ENCODE measurements at regions not wholly inside any gene's neighbourhood (a gene's known extent, or its start where the extent isn't known, plus 50 kb on each side); places are given as distances from the start of the nearest gene placed in this dataset.

DNA sequence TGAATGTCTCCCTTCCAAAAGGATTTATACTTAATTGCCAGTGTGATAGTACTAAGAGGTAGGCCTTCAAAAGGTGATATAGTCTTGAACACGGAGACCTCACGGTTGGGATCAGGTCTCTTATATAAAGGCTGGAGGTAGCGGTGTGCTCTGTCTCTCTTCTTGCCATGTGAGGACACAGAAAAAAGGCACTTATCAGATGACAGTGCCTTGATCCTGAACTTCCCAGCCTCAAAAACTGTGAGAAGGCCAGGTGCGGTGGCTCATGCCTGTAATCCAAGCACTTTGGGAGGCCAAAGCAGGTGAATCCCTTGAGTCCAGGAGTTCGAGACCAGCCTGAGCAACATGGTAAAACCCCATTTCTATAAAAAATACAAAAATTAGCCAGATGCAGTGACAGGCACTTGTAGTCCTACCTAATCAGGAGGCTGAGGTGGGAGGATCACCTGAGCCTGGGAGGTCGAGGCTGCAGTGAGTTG is 108.9 kb upstream of the TOP3B start:
- DNase-seq: no peak

DNA sequence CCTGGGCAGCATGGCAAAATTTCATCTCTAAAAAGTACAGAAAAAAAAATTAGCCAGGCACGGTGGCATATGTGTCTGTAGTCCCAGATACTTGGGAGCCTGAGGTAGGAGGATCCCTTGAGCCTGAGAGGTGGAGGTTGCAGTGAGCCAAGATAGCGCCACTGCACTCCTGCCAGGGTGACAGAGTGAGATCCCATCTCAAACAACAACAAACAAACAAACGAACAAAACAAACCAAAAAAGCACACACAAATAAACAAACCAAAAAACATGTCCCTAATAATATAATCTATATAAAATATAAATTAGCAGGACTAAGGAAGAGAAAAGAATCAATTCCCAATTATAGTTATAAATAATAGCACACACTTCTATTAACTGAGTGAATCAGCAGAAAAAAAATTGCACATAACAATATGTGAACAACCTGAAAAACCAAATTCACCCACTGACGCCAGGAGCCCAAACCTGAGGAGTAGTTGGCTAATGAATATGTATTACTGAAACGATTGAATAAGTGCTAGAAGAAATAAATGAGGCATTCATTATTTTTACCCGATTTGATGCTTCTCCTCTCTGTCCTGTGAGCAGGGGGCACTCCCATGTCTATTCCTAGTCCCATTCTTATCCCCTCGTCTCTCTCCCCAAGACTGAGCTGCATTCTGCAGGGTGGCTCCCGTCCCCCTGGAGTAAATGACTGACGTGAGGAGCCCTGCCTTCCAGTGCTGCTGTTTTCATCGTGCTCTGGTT is 108.2 kb upstream of the TOP3B start:
- DNase-seq: no peak

DNA sequence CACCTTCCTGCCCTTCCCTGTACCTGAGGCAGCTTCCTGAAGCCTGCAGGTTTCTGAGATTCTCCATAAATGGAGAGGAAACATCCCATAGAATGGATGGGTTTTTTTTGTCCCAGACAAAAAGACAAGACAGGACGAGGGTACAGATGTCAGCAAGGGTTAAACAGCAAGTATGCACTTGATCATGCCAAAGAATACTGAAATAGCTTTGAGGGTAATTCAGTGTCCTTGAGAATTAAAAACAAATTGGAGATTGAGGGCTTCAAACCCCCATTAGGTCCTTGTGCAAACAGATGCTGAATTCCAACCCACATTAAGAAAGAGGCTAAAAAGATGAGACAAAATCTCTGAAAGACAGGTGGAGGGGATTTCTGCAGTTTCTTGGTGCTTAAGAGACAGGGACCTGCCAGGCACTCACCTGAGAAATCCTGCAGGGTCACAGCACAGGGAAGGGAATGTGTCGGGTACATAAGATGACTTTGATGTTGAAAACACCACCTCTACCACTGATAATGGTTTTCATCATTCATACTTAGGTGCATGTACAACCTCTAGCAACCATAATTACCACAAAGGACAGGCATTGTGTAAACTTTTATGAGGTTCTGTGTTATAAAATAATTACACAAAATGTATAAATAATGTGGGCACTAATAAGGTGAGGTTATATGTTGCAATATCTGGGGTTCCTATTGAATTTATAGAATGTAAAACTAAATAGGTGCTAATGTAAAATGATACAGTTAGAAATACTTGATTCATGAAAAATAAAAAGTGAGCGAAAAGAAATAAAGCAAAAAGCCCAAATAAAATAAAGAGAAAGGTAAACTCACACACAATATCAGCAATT is 107.1 kb upstream of the TOP3B start:
- no peak for DNase-seq

DNA sequence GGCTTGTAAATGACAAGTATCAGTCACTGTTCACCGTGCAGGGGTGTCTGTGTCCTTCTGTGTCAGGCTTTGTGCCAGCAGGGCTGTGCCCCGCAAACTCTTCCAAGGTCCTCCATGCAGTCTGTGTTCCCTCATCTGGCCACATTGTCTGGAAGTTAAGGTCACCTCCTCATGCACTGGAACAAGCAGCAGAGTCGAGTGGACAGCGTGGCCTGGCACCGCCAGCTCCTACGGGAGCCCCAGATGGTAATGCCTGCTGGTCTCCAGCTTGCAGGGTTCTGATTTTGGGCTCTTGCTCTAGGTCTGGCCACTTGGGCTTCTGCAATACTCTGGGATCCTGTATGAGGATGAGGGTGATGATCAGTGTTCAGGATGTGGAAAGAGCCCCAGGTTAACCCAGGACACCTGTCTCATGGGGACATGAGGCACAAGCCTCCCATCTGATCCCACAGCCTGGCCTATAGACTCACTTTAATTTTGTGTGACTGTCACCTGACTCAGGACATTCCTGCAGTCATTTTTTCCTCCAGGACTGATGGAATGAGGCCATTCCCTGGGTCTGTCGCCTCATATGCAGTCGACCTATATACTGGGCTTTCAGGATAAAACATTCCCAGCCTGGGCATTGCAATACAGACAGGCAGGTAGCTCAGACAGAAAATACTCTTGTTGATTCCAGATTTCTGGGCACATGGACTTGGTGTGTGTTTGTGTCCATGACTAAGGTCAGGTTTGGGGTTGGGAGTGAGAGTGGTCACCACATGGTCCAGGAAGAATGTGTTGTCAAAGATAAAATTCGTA is 106.3 kb upstream of the TOP3B start:
- DNase-seq: no peak

DNA sequence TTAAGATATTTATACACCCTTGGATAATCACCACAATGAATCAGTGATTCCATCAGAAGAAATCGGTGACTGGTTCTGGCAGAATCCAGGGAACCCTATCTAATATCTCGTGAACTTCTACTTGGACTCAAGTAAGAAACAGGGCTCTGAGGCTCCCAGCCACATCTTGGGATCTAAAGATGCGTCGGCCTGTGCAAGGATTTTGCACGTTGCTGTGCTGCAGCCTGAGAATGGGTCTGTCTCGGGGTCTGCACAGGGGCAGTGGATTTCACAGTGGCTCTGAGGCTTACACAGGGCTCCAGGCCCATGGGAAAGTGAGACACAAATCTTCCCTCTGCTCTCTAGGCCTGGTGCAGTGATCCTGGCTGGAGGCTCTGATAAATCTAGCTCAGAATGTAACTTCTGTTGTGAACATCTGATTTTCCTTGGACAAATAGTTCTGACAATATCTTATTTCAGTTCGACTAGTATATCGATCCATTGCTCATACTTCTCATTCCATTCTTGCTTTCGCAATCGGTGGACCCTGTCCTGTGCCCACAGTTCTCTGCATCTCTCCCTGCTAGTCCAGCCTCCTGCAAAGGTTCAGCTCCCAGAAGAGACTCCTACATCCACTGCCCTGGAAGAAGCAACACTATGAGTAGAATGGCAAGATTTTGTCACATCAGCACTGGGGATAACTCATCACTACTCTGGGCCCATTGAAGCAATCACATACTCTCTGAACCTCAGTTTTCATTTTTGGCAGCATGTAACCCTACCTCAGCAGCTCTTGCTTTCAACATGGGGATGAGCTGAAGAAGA is 105.5 kb upstream of the TOP3B start:
- no peak for DNase-seq

DNA sequence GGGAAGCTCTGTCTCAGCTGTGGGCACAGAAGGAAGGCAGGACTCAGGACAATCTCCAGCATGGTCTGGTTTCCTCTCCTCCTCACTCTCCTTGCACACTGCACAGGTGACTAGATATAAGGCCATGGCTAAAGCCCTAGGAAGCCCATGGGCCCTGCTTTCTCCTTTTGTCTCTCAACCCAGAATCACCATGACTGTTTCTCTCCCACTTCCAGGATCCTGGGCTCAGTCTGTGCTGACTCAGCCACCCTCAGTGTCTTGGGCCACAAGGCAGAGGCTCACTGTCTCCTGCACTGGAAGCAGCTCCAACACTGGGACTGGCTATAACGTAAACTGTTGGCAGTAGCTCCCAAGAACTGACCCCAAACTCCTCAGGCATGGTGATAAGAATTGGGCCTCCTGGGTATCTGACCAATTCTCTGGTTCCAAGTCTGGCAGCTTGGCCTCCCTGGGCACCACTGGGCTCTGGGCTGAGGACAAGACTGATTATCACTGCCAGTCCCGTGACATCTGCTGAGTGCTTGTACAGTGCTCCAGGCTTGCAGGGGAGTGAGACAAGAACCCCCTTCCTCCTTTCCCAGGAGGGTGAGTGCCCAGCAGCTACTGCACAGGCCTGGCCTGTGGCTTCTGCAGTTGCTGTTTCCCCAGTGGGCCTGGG is 104.0 kb upstream of the TOP3B start:
- no peak for DNase-seq

DNA sequence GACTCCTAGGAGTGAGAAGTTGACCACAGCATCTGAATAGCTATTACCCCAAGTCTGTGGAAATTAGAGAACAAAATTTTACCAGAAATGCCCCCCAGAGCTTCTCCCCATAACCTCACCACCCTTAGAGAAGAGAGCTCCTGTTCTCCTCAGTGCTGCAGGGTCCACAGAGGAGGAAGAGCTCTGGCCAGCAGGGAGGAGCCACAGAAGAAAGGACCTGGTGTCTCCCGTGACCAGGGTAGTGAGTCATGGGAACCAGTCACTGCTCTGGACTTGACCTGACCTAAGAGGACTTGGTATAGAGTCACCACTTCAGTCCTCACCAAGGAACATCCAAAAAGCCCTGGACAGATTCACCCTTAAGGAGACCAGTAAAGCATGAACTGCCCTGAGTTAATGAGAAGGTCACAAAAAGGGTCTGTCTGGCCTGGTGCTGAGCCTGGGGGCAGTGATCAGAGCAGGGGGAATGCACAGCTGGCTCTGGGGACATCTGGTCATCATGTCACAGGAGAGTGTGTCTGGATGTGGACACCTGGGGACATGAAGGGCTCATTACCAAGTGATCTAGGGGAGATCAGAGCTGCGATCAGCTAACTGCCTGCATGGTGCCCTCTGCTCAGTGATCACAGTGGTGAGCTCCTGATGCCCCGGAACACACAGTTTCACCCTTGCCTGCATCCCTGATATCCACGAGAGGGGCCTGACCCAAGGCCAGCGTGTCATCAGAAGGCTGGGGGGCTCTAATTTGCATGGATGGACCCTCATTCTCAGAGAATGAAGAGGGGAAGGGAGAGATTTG is 103.3 kb upstream of the TOP3B start:
- no peak for DNase-seq

DNA sequence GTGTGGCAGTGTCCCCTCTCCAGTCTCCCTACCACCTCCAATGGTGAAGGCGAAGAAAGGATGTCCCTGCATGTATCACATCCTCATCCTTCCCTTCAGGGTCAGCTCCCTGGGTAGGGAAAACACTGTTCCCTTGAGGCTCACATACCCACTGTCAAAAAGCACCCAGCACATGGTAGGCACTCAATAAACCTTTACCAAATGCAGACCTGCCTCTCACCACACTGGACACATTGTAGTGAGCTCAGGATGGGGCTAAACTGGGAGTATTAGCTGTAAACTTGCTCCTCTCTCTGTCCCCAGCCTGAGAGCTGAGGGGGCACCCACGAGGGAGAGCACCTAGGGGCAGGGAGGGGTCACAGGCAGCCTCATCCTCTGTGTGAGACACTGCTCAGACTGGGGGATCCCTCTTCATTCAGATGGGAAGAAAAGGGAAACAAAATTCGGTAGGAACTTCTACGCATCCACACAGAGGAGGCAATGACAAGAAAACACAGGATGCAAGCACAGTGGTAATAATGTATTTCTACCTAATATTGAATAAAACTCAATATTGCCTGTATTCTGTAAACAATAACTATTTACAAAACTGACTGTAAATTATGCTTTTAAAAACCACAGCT is 101.6 kb upstream of the TOP3B start:
- no peak for DNase-seq

DNA sequence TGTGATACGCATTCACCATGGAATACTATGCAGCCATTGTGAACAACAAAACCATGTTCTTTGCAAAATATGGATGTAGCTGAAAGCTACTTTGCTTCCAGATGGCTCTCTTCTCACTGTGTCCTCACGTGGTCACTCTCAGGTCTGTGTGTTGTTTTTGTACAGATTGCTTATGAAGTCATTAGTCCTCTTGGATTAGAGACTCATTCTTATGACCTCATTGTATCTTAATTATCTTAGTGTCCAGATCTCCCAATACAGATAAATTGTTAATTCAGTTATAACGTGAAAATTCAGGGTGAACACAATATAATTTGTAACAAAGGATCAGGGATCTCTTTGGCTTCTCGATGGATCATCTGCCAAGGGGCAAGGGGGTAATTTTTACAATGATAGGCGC is 100.4 kb upstream of the TOP3B start:
- DNase-seq: no peak

DNA sequence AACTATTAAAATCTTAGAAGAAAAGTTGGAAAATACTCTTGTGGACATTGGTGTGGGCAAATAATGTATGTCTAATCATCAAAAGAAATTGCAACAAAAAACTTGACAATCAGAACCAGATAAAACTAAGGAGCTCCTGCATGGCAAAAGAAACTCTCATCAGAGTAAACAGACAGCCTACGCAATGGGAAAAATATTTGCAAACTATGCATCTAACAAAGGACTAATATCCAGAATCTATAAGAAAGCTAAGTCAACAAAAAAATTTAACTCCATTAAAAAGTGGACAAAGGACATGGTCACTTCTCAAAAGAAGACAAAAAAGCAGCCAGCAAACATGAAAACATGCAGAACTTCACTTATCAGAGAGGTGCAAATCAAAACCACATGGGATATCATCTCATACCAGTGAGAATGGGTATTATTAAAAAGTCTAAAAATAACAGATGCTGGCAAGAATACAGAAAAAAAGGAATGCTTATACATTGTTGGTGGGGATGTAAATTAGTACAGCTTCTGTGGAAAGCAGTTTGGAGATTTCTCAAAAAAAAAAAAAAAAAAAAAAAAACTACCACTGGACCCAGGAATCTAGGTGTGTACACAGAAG is 99.7 kb upstream of the TOP3B start:
- no peak for DNase-seq

DNA sequence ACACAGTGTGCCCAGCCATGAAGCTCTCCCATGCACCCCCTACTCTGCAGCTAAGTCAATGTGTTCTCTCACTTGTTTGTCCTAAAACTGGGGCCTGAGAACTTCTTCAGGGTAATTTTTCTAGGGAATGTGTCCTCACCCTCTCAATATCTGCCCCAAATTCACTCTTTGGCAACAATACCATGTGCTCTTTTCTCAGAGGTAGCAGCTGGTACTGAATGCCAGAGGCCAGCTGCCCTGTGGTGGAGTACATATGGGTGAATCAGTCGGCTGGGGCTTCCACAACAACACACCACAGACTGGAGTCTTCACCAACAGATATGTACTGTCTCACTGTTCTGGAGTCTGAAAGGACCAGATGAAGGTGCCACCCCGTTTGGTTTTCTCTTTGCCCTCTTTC is 97.7 kb upstream of the TOP3B start:
- no peak for DNase-seq

DNA sequence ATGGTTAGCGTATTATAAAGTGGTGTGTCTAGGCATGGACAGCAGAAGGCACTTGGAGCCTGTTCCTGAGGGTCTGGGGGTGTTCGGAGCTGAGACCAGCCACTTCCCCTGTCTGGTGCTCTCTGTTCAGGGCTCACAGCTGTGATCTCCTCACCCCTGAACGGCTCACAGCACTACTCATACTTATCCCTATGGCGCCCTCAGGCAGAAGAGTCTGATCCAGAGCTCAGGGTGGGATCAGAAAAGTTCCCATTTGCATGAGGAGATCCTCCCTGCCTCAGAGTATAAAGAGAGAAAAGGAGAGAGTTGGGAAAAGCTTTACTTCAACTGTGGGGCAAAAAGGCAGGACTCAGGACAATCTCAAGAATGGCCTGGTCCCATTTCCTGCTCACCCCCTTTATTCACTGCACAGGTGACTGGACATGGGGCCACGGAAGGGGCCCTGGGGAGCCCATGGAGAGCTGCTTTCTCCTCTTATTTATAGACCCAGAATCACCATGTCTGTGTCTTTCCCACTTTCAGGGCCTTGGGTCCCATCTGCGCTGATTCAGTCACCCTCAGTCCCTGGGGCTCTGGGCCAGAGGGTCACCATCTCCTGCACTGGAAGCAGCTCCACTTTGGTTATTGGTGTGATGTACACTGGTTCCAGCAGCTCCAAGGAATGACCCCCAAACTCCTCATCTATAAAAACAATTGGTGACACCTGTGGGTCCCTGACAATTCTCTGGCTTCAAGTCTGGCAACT is 97.0 kb upstream of the TOP3B start:
- DNase-seq: no peak

DNA sequence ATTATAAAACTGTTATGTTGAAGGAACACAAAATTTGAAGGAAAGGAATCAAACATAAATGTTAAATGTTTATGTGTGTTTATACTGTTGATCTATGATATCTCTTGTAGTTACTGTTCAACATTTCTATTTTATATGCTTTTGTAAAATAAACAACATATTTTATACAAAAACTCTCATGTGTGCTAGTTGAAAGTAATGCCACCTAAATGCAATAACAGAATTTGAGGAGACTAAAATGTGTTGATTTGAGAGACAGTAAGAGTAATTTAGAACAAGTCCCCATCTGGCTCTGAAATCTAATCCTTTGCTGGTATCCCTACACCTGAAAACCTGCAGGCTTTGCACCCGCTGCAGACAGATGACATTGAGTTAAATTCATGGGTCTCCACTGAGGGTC is 95.7 kb upstream of the TOP3B start:
- no peak for DNase-seq

DNA sequence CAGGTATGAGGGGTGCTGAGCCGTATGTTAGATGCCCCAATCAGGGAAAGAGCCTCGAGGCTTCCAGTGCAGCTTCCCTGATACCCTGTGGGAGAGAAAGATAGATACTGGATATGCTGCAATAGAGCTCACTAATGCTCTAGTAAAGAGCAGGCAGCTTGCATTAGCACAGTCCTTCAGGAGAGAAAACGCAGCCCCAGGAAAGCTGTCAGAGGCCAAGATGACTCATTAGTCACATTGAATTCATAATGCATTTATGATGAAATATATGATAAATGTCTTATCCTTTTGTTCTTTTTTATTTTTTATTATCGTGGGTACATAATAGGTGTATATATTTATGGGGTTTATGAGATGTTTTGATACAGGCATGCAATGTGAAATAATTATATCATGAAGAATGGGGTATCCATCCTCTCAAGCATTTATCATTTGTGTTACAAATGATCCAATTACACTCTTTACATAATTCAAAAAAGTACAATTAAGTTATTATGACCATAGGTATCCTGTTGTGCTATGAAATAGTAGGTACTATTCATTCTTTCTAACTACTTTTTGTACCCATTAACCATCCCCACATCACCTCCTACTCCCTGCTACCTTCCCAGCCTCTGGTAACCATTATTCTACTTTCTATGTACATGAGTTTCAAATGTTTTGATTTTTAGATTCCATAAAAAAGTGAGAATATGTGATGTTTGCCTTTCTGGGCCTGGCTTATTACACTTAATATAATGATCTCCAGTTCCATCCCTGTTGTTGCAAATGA is 94.5 kb upstream of the TOP3B start:
- no peak for DNase-seq

DNA sequence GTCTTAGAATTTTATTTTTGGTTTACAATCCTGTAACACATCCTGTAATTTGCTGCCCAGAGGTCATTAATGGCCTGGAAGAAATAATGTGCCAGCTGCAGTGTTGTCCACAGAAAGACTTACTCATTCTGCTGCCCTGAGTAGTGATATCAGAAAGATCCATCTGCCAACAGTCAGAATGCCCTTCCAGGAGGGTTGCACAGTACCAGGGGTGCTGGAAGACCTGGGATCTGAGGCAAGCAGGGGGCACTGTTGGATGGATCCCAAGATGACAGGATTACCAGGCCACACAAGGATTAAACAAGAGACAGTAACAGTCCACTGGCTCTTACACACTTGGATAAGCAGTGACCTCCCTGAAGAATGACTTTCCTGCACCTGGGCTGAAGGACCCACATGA is 93.8 kb upstream of the TOP3B start:
- DNase-seq: no peak

DNA sequence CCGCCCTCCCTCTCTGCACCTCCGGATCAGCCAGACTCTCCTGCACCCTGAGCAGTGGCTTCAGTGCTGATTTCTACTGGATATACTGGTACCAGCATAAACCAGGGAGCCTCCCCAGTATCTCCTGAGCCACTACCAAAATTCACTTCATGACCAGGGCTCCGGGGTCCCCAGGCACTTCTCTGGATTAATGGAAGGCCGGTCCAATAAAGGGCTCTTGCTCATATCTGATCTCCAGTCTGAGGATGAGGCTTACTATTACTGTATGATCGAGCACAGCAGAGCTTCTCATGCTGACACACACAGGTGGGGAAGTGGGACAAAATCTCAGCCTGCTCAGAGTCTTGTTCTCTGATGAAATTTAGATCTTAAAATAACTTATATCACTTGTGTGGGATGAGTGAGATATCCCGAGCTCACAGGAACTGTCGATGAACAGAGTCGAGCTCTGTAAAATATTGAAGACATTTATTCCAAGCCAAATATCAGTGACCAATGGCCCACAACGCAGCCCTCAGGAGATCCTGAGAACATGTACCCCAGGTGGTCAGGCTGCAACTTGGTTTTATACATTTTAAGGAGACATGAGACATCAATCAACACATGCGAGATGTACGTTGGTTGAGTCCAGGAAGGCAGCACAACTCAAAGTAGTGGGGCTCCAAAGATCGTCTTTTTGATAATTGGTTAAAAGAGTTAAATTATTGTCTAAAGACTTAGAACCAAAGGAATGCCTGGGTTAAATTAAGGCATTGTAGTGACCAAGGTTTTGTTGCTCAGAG is 93.0 kb upstream of the TOP3B start:
- no peak for DNase-seq

DNA sequence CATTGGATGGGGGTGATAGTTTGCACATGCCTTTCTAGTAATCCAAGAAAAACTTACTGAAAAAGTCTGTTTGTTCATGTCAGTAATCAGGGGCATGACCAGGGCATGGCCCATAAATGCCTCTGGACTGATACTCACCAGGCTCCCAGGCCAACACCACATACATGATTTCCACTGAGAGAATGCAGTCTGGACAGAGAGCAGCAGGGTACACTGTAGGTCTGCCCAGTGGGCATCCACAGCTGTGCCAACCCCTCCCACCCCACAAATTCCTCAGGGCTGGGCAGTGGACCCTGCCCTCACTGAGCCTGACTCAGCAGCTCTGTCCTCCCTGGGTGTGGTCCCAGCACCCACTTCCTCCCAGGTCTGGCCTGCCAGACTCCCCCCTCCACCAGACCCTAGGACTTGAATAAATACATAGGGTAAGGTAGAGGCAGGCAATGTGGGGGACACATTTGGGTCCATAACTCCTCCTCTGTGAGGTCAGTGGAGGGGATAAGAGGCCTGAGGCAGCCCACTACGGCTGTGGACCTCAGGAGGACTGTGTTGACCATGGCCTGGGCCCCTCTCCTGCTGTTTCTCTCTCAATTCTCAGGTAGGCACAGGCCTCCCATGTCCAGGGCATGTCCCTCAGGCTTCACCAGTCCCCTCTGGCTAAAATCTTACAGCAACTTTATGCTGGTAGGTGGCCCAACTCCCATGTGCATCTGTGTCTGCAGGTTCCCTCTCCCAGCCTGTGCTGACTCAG is 92.2 kb upstream of the TOP3B start:
- no peak for DNase-seq

Measured in activated CD4-positive, alpha-beta T cell treated with anti-CD3 and anti-CD28 coated beads, Interleukin-2, amount 50 U/mL, for 4 hours (primary cell).